ENCODE measurements at regions not wholly inside any gene's neighbourhood (a gene's known extent, or its start where the extent isn't known, plus 50 kb on each side); places are given as distances from the start of the nearest gene placed in this dataset.

DNA sequence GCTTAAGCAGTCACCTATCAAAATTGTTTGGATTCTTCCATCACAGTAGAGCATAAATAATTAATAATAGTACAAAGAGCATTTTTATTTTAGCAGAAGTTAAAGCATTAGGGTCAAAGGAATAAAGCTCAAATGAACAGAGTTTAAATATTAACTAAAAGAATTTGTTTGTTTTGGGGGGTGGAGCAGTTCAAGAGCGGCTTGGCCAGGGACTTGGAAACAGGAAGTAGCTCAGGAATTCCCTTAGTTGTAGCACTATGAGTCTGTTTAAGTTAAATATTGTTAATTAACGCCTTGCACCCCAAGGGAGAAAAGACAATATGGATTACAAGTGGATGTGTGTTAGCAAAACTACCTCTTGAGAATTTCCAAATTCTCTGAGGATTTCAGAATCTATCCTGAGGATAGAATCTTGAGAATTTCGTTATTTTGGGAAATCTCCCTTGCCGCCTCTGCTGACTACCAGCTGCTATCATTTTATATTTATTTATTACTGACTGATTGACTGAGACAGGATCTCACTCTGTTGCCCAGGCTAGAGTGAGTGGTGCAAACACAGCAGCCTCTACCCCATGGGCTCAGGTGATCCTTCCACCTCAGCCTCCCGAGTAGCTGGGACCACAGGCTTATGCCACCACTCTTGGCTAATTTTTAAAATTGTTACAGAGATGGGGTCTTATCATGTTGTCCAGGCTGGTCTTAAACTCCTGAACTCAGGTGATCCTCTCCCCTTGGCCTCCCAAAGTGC is 96.7 kb upstream of the CHD1 start:
- Mint-ChIP-seq H3K4me1 (ENCODE audit: low read depth, unreplicated experiment) (peaks cover 2% of the 10 kb centered on the region), H3K27ac (ENCODE audit: unreplicated experiment) (no peak overlapping the region), H3K27me3 (ENCODE audit: insufficient read depth, unreplicated experiment) (no peaks in the 10 kb centered on the region), H3K4me3 (ENCODE audit: unreplicated experiment) (no peak overlapping the region), H3K36me3 (ENCODE audit: insufficient read depth, unreplicated experiment) (no peaks in the 10 kb centered on the region), H3K9me3 (ENCODE audit: unreplicated experiment) (no peaks in the 10 kb centered on the region)
- H3K27me3 ChIP-seq (replicated peaks; ENCODE audit: control insufficient read depth, insufficient read depth, low read length): no peaks in the 10 kb centered on the region
- peaks cover 53% of the 10 kb centered on the region for H3K4me1 ChIP-seq
- intact Hi-C loops (cut with micrococcal nuclease; ENCODE audit: unreplicated experiment): loop anchor here (2.0 kb wide), 1 partner anchor 97 kb away; the partner anchor contains the start of gene CHD1
- H3K9me3 ChIP-seq: no peaks in the 10 kb centered on the region; the same call in 1 of the 2 replicates
- TF ChIP-seq, protein P1, sequence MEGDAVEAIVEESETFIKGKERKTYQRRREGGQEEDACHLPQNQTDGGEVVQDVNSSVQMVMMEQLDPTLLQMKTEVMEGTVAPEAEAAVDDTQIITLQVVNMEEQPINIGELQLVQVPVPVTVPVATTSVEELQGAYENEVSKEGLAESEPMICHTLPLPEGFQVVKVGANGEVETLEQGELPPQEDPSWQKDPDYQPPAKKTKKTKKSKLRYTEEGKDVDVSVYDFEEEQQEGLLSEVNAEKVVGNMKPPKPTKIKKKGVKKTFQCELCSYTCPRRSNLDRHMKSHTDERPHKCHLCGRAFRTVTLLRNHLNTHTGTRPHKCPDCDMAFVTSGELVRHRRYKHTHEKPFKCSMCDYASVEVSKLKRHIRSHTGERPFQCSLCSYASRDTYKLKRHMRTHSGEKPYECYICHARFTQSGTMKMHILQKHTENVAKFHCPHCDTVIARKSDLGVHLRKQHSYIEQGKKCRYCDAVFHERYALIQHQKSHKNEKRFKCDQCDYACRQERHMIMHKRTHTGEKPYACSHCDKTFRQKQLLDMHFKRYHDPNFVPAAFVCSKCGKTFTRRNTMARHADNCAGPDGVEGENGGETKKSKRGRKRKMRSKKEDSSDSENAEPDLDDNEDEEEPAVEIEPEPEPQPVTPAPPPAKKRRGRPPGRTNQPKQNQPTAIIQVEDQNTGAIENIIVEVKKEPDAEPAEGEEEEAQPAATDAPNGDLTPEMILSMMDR (IDR thresholded peaks at IDR 0.05; ENCODE audit: insufficient read depth in 1 of 2, low read depth in 1 of 2, low read length in 1 of 2, severe bottlenecking in 1 of 2, unreplicated experiment in 1 of 2): no peak
- no TSS peak for BruUV-seq (replicated peaks)
- CTCF ChIA-PET: no interaction called here
- H3K4me3 ChIP-seq (ENCODE audit: low read depth, low read length): no peak overlapping the region
- POLR2A ChIA-PET: interaction anchor here (1.1 kb wide), 1 partner anchor 97 kb away, joined by 11 read pairs; the partner anchor contains the start of gene CHD1
- no peaks in the 10 kb centered on the region for H3K36me3 ChIP-seq (ENCODE audit: control insufficient read depth, insufficient read depth, low read length)
- DNase-seq: peak in 1 of 2 experiments; percentile 46

DNA sequence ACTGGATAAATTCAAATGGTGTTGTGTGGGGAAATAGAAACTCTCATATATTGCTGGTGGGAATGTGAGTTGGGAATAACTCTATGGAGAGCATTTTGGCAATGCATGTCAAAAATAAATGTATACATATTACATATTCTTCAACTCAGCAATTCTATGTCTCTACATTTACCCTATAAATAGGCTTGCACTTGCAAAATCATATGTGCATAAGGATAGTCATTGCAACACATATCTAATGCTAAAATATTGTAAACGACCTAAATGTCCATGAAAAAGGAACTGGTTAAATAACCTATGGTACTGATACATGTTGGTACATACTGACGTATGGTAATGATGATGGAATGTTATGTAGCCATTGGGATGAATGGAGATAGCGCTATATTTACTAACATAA is 94.5 kb upstream of the CHD1 start:
- Histone ChIP-seq H3K4me1 (peaks cover 62% of the 10 kb centered on the region), H3K36me3 (ENCODE audit: control insufficient read depth, insufficient read depth, low read length) (no peaks in the 10 kb centered on the region), H3K27me3 (replicated peaks; ENCODE audit: control insufficient read depth, insufficient read depth, low read length) (no peaks in the 10 kb centered on the region), H3K4me3 (ENCODE audit: low read depth, low read length) (no peak overlapping the region), H3K9me3 (no peaks in the 10 kb centered on the region; the same call in 1 of the 2 replicates)
- TF ChIP-seq, protein P1 (IDR thresholded peaks at IDR 0.05; ENCODE audit: insufficient read depth in 1 of 2, low read depth in 1 of 2, low read length in 1 of 2, severe bottlenecking in 1 of 2, unreplicated experiment in 1 of 2): no peak
- H3K9me3 Mint-ChIP-seq (ENCODE audit: unreplicated experiment): no peaks in the 10 kb centered on the region
- H3K4me3 Mint-ChIP-seq (ENCODE audit: unreplicated experiment): no peak overlapping the region
- peaks cover 6% of the 10 kb centered on the region for H3K4me1 Mint-ChIP-seq (ENCODE audit: low read depth, unreplicated experiment)
- H3K27ac Mint-ChIP-seq (ENCODE audit: unreplicated experiment): no peak overlapping the region
- no TSS peak for BruUV-seq (replicated peaks)
- H3K27me3 Mint-ChIP-seq (ENCODE audit: insufficient read depth, unreplicated experiment): no peaks in the 10 kb centered on the region
- CTCF ChIA-PET: no interaction called here
- intact Hi-C loops (cut with micrococcal nuclease; ENCODE audit: unreplicated experiment): no loop called here
- POLR2A ChIA-PET: no interaction called here
- no peak for DNase-seq
- no peaks in the 10 kb centered on the region for H3K36me3 Mint-ChIP-seq (ENCODE audit: insufficient read depth, unreplicated experiment)

DNA sequence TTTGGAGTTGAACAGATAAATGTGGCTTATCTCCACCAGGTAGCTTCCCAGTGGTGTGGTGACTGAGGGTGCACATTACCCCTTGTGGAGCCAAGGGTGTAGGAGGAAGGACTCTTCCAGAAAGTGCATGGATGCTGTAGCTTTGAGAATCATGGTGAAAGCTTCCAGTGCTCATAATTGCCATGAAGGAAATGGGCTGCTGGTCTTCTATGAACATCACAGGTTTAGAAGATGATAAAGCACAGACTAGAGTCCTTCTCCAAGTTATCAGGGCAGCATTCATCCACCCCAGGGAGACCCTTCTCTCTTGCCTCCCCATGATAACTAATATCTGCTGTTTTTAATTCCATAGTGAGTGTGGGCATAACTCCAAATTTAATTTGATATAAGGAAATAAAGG is 93.4 kb upstream of the CHD1 start:
- TF ChIP-seq, protein P1 (IDR thresholded peaks at IDR 0.05; ENCODE audit: insufficient read depth in 1 of 2, low read depth in 1 of 2, low read length in 1 of 2, severe bottlenecking in 1 of 2, unreplicated experiment in 1 of 2): no peak
- Mint-ChIP-seq H3K4me3 (ENCODE audit: unreplicated experiment) (no peak overlapping the region), H3K4me1 (ENCODE audit: low read depth, unreplicated experiment) (peaks cover 6% of the 10 kb centered on the region), H3K27me3 (ENCODE audit: insufficient read depth, unreplicated experiment) (no peaks in the 10 kb centered on the region), H3K36me3 (ENCODE audit: insufficient read depth, unreplicated experiment) (no peaks in the 10 kb centered on the region), H3K27ac (ENCODE audit: unreplicated experiment) (no peak overlapping the region), H3K9me3 (ENCODE audit: unreplicated experiment) (no peaks in the 10 kb centered on the region)
- CTCF ChIA-PET: no interaction called here
- no peak for DNase-seq
- Histone ChIP-seq H3K36me3 (ENCODE audit: control insufficient read depth, insufficient read depth, low read length) (no peaks in the 10 kb centered on the region), H3K27me3 (replicated peaks; ENCODE audit: control insufficient read depth, insufficient read depth, low read length) (no peaks in the 10 kb centered on the region), H3K4me3 (ENCODE audit: low read depth, low read length) (no peak overlapping the region), H3K4me1 (peaks cover 51% of the 10 kb centered on the region), H3K9me3 (no peaks in the 10 kb centered on the region; the same call in 1 of the 2 replicates)
- intact Hi-C loops (cut with micrococcal nuclease; ENCODE audit: unreplicated experiment): no loop called here
- BruUV-seq (replicated peaks): no TSS peak
- POLR2A ChIA-PET: no interaction called here
